GM19455 (cell line): ENCODE measurements at regions not wholly inside any gene's neighbourhood (a gene's known extent, or its start where the extent isn't known, plus 50 kb on each side); places are given as distances from the start of the nearest gene placed in this dataset.

Source experiments
- ATAC-seq: cut with Tn5 transposase; IDR thresholded peaks from one replicate; pipeline ENCODE4 v1.9.1; 2021; ENCODE audit not compliant: unreplicated experiment

GRCh38 chr10:31261511-31262311 is 57.3 kb upstream of the ZEB1 start:
- ATAC-seq = no peak

- ATAC-seq = no peak
These were observed 56.3 kb upstream of the ZEB1 start for GRCh38 chr10:31262672-31263071.

GRCh38 chr10:31263903-31264302 is 55.1 kb upstream of the ZEB1 start:
- no peak for ATAC-seq

GRCh38 chr10:31268444-31269303 is 50.3 kb upstream of the ZEB1 start:
- no peak for ATAC-seq
